Peyer's patch (tissue), 4 donors: ENCODE measurements at regions not wholly inside any gene's neighbourhood (a gene's known extent, or its start where the extent isn't known, plus 50 kb on each side); places are given as distances from the start of the nearest gene placed in this dataset.
A peak's percentile ranks its signal among the peaks of the same experiment; 100 is the strongest.
"Not testable (repeated sequence)": the region's sequence is repeated elsewhere in the genome, so short reads cannot be mapped to it uniquely, and the experiment has no call there.

Experiments used
- DNase-seq, 3 donors: peaks; one replicate each; pipeline ENCODE4 v3.0.0-alpha.2; 2017 to 2019
- H3K27ac ChIP-seq, 4 donors: fragments of 200-600 bp; sonication (generic); one replicate each; pipeline ENCODE4 v1.5.1; 2016 to 2019
- H3K27me3 ChIP-seq, 2 donors: fragments of 200-600 bp; sonication (generic); one replicate each; pipeline ENCODE4 v1.5.1; 2019
- H3K36me3 ChIP-seq, 3 donors: fragments of 200-600 bp; sonication (generic); one replicate each; pipeline ENCODE4 v1.5.1; 2016 to 2019
- H3K4me1 ChIP-seq, 4 donors: fragments of 200-600 bp; sonication (generic); one replicate each; pipeline ENCODE4 v1.5.1; 2016 to 2019
- H3K4me3 ChIP-seq, 4 donors: fragments of 200-600 bp; sonication (generic); 1 replicate in 3 of 4; 2 replicates in 1 of 4; pipeline ENCODE4 v1.5.1; 2016 to 2019; ENCODE audit warnings: mild to moderate bottlenecking in 1 of 4
- H3K9me3 ChIP-seq, 4 donors: fragments of 200-600 bp; sonication (generic); one replicate each; pipeline ENCODE4 v1.5.1; 2016 to 2019; ENCODE audit warnings: mild to moderate bottlenecking in 1 of 4
- POLR2A ChIP-seq, 2 donors: fragments of 450-650 bp; IDR thresholded peaks; one replicate each; pipeline ENCODE4 v1.5.1; 2017; ENCODE audit warnings: antibody characterized with exemption in 2 of 2, mild to moderate bottlenecking in 2 of 2, moderate library complexity in 2 of 2
- TF ChIP-seq, protein P1 (sequence below), 6 experiments: fragments of 450-650 bp in 4 of 6; fragments of 200-600 bp in 2 of 6; sonication (generic) in 1 of 6; IDR thresholded peaks; one replicate each; pipeline ENCODE4 v1.5.1; 2017 to 2019; ENCODE audit warnings: antibody characterized with exemption in 6 of 6, mild to moderate bottlenecking in 3 of 6, moderate library complexity in 1 of 6

DNA sequence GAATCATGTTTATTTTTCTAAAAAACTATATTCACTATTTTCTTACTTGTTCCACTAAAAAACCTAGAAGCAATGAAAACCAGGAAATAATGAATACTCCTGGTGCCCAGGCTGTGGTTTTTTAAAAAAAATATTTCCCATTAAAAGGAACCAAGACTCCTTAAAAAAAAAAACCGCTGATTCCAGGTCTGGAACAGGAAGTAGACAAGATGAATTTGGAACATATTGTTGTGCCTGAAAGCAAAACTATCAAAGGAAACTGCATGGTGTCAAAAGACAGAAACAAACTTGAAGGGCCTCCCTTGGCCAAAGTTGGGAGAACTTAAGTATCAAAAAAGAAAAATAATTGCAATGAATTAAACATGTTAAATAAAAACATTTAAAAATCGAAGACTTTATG, 245.3 kb upstream of the P2RY1 start:
- H3K27ac ChIP-seq: no peak overlapping the region
- H3K27me3 ChIP-seq: no peaks in the 10 kb centered on the region
- H3K9me3 ChIP-seq: no peaks in the 10 kb centered on the region
- H3K4me3 ChIP-seq: no peak overlapping the region
- no peaks in the 10 kb centered on the region for H3K36me3 ChIP-seq
- H3K4me1 ChIP-seq: no peaks in the 10 kb centered on the region
- TF ChIP-seq, protein P1, sequence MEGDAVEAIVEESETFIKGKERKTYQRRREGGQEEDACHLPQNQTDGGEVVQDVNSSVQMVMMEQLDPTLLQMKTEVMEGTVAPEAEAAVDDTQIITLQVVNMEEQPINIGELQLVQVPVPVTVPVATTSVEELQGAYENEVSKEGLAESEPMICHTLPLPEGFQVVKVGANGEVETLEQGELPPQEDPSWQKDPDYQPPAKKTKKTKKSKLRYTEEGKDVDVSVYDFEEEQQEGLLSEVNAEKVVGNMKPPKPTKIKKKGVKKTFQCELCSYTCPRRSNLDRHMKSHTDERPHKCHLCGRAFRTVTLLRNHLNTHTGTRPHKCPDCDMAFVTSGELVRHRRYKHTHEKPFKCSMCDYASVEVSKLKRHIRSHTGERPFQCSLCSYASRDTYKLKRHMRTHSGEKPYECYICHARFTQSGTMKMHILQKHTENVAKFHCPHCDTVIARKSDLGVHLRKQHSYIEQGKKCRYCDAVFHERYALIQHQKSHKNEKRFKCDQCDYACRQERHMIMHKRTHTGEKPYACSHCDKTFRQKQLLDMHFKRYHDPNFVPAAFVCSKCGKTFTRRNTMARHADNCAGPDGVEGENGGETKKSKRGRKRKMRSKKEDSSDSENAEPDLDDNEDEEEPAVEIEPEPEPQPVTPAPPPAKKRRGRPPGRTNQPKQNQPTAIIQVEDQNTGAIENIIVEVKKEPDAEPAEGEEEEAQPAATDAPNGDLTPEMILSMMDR (IDR thresholded peaks at IDR 0.05): no peak
- no peak for TF ChIP-seq POLR2A (IDR thresholded peaks at IDR 0.05)
- DNase-seq: no peak

- Histone ChIP-seq H3K9me3 (no peaks in the 10 kb centered on the region), H3K4me3 (no peak overlapping the region), H3K27me3 (no peaks in the 10 kb centered on the region), H3K4me1 (peaks cover 0 to 12% (median 3%) of the 10 kb centered on the region in 4 donors), H3K36me3 (no peaks in the 10 kb centered on the region), H3K27ac (no peak overlapping the region)
- TF ChIP-seq, protein P1 (IDR thresholded peaks at IDR 0.05): no peak
- TF ChIP-seq POLR2A (IDR thresholded peaks at IDR 0.05): no peak
- no peak for DNase-seq
These were observed 243.4 kb upstream of the P2RY1 start for GRCh38 chr3:152591515-152591914.

DNA sequence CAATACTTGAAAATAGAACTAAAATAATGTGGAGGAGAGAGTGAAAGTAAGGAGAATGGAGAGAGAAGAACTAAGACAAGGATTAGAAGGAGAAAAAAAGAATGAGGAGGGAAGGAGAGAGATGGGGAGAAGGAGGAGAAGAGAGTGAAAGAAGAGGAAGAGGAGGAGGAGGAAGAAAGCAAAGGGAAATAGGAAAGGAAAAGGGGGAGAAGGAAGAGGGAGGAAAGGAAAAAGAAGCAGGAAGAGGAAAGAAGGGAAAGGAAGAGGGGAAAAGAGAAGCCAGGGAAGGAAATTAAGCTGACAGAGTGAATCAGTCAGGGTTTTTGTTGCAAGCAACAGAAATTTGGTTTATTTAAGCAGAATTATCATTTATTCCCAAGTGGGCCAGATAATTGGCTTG, 241.7 kb upstream of the P2RY1 start:
- no peak overlapping the region for H3K27ac ChIP-seq
- no peak overlapping the region for H3K4me3 ChIP-seq
- H3K4me1 ChIP-seq: peaks cover 0 to 17% (median 3%) of the 10 kb centered on the region in 4 donors
- no peaks in the 10 kb centered on the region for H3K9me3 ChIP-seq
- no peaks in the 10 kb centered on the region for H3K36me3 ChIP-seq
- H3K27me3 ChIP-seq: no peaks in the 10 kb centered on the region
- DNase-seq: no peak
- no peak for TF ChIP-seq POLR2A (IDR thresholded peaks at IDR 0.05)
- TF ChIP-seq, protein P1 (IDR thresholded peaks at IDR 0.05): no peak

- Histone ChIP-seq H3K27ac (peak overlapping the region; percentile 22 to 72 (median 58)), H3K36me3 (no peaks in the 10 kb centered on the region), H3K27me3 (no peaks in the 10 kb centered on the region), H3K9me3 (no peaks in the 10 kb centered on the region), H3K4me3 (peak overlapping the region in 1 of 4 donors; percentile 0), H3K4me1 (peaks cover 0 to 17% (median 3%) of the 10 kb centered on the region in 4 donors)
- peak in 2 of 3 donors; percentile 31 to 63 for DNase-seq
- no peak for TF ChIP-seq POLR2A (IDR thresholded peaks at IDR 0.05)
- TF ChIP-seq, protein P1 (IDR thresholded peaks at IDR 0.05): no peak
These were observed 238.7 kb upstream of the P2RY1 start for GRCh38 chr3:152595975-152596821.

DNA sequence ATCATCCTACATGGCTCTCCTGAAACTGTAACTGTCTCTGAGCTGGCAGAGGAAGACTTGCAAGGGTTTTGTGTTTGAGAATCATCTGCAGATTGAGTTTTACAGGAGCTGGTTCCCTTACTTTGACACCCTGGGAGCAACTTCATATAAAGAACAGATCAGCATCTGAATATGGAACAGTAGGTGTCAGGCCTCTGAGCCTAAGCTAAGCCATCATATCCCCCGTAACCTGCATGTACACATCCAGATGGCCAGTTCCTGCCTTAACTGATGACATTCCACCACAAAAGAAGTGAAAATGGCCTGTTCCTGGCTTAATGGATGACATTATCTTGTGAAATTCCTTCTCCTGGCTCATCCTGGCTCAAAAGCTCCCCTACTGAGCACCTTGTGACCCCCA, 238.1 kb upstream of the P2RY1 start:
- not testable (repeated sequence) for H3K36me3 ChIP-seq, H3K9me3 ChIP-seq, DNase-seq, H3K27me3 ChIP-seq, H3K4me3 ChIP-seq
- peak overlapping the region; percentile 22 to 72 (median 58) for H3K27ac ChIP-seq
- H3K4me1 ChIP-seq: peaks cover 0 to 17% (median 3%) of the 10 kb centered on the region in 4 donors

DNA sequence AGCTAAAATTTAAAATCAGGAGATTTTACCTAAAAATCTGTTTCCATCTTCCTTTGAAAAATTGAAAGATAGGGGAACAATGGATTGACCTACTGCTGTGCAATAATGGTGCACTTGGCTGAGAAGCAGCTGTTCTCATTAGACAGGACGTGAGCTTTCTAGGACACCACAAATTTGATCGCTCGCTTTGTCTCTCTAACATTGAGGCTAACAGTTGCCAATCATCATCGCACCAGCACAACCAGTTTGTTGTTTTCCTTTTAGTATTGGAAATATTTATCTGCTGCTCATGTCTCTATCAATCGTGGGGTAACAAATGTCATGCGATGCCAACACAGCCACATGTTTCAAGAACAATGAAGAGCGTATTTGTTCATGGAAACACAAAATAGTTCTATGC, 228.8 kb upstream of the P2RY1 start:
- TF ChIP-seq, protein P1 (IDR thresholded peaks at IDR 0.05): no peak
- TF ChIP-seq POLR2A (IDR thresholded peaks at IDR 0.05): no peak
- no peak for DNase-seq
- no peak overlapping the region for H3K4me3 ChIP-seq
- H3K27me3 ChIP-seq: no peaks in the 10 kb centered on the region
- H3K9me3 ChIP-seq: peaks cover 0 to 5% (median 0%) of the 10 kb centered on the region in 4 donors
- no peaks in the 10 kb centered on the region for H3K4me1 ChIP-seq
- no peak overlapping the region for H3K27ac ChIP-seq
- no peaks in the 10 kb centered on the region for H3K36me3 ChIP-seq
